OCI-LY1 (cell line): ENCODE measurements at regions not wholly inside any gene's neighbourhood (a gene's known extent, or its start where the extent isn't known, plus 50 kb on each side); places are given as distances from the start of the nearest gene placed in this dataset.
A peak's percentile ranks its signal among the peaks of the same experiment; 100 is the strongest.

Experiments
- CTCF ChIP-seq: fragments of 200-600 bp; sonication (generic), shearing (Covaris generic); IDR thresholded peaks from 2 replicates; pipeline ENCODE4 v1.5.1; 2017; ENCODE audit warnings: mild to moderate bottlenecking, antibody characterized with exemption, low read length, moderate library complexity, mixed read lengths
- EZH2 ChIP-seq: fragments of 200-600 bp; sonication (generic), shearing (Covaris generic); IDR thresholded peaks from 2 replicates; pipeline ENCODE4 v1.8.0; 2017; ENCODE audit warnings: borderline replicate concordance, mixed run types, mild to moderate bottlenecking, antibody characterized with exemption, low read length, moderate library complexity, mixed read lengths

- TF ChIP-seq CTCF (peak; percentile 56), EZH2 (no peak)
Measured at GRCh38 chr5:82641331-82642003, 363.3 kb upstream of the RPS23 start.
